Testis (tissue), 2 donors: ENCODE measurements at regions not wholly inside any gene's neighbourhood (a gene's known extent, or its start where the extent isn't known, plus 50 kb on each side); places are given as distances from the start of the nearest gene placed in this dataset.

Experiments used
- DNase-seq: peaks from one replicate; pipeline ENCODE4 v3.0.0-alpha.2; 2019
- H3K27ac ChIP-seq, 2 donors: fragments of 200-600 bp; sonication (generic); one replicate each; pipeline ENCODE4 v1.5.1; 2019
- H3K27me3 ChIP-seq: fragments of 200-600 bp; sonication (generic); one replicate; pipeline ENCODE4 v1.5.1; 2019
- H3K36me3 ChIP-seq: fragments of 200-600 bp; sonication (generic); one replicate; pipeline ENCODE4 v1.5.1; 2017; ENCODE audit warnings: low read depth; ENCODE audit errors: missing control alignments
- H3K4me1 ChIP-seq: fragments of 200-600 bp; sonication (generic); one replicate; pipeline ENCODE4 v1.5.1; 2019
- H3K4me3 ChIP-seq, 2 donors: fragments of 200-600 bp; sonication (generic); one replicate each; pipeline ENCODE4 v1.5.1; 2017 to 2019
- H3K9me3 ChIP-seq: fragments of 200-600 bp; sonication (generic); one replicate; pipeline ENCODE4 v1.5.1; 2017
- CTCF ChIP-seq, 3 experiments: fragments of 450-650 bp in 2 of 3; fragments of 200-600 bp in 1 of 3; sonication (generic) in 1 of 3; IDR thresholded peaks; one replicate each; pipeline ENCODE4 v1.5.1; 2016 to 2019; ENCODE audit warnings: antibody characterized with exemption in 3 of 3, mild to moderate bottlenecking in 2 of 3, moderate library complexity in 1 of 3
- POLR2A ChIP-seq: fragments of 450-650 bp; IDR thresholded peaks from one replicate; pipeline ENCODE4 v1.6.1; 2017; ENCODE audit warnings: antibody characterized with exemption, mild to moderate bottlenecking, moderate library complexity
- WGBS, 2 donors: methylation state at CpG; one replicate each; pipeline ENCODE4 v1.1.5; 2018; 5-methylcytosine and 5-hydroxymethylcytosine counted together
- intact Hi-C: fragments of 100-400 bp; cut with DNase I; formaldehyde crosslinking; loops from one replicate; pipeline ENCODE4 v1.15.1; 2023; ENCODE audit warnings: low total_unique reads

GRCh38 chr22:48712558-48713271 is 1115.0 kb downstream of the BRD1 start:
- intact Hi-C loops: no loop called here
- no peak for TF ChIP-seq POLR2A
- no peak for TF ChIP-seq CTCF (IDR thresholded peaks at IDR 0.05)
- Histone ChIP-seq H3K9me3 (no peaks in the 10 kb centered on the region), H3K27ac (no peak overlapping the region), H3K4me1 (no peaks in the 10 kb centered on the region), H3K4me3 (no peak overlapping the region), H3K27me3 (no peaks in the 10 kb centered on the region), H3K36me3 (no peaks in the 10 kb centered on the region)
- no peak for DNase-seq
- 71 to 76% methylated on average over 13 to 16 of the region's 16 CpGs for whole genome bisulfite sequencing, 2 donors

GRCh38 chr22:48711669-48712068 is 1116.0 kb downstream of the BRD1 start:
- TF ChIP-seq POLR2A: no peak
- TF ChIP-seq CTCF (IDR thresholded peaks at IDR 0.05): no peak
- 88 to 94% methylated on average over 22 of the region's 22 CpGs for WGBS, 2 donors
- DNase-seq: no peak
- Histone ChIP-seq H3K9me3 (no peaks in the 10 kb centered on the region), H3K36me3 (no peaks in the 10 kb centered on the region), H3K27ac (no peak overlapping the region), H3K4me3 (no peak overlapping the region), H3K4me1 (no peaks in the 10 kb centered on the region), H3K27me3 (no peaks in the 10 kb centered on the region)
- intact Hi-C loops: no loop called here

GRCh38 chr22:48711031-48711431 is 1116.6 kb downstream of the BRD1 start:
- WGBS, 2 donors: 82 to 83% methylated on average over 2 to 11 of the region's 11 CpGs
- intact Hi-C loops: no loop called here
- no peaks in the 10 kb centered on the region for H3K9me3 ChIP-seq

GRCh38 chr22:48710410-48710809 is 1117.3 kb downstream of the BRD1 start:
- H3K36me3 ChIP-seq: no peaks in the 10 kb centered on the region
- WGBS, 2 donors: 81% methylated on average over 11 of the region's 11 CpGs; no CpG with 5 or more reads in 1 of the 2 donors
- DNase-seq: no peak
- no peak overlapping the region for H3K4me3 ChIP-seq
- intact Hi-C loops: no loop called here
- TF ChIP-seq CTCF (IDR thresholded peaks at IDR 0.05) (no peak), POLR2A (no peak)
- H3K9me3 ChIP-seq: no peaks in the 10 kb centered on the region
- no peaks in the 10 kb centered on the region for H3K27me3 ChIP-seq
- H3K27ac ChIP-seq: no peak overlapping the region
- H3K4me1 ChIP-seq: no peaks in the 10 kb centered on the region

More at GRCh38 chr22:48711031-48711431, 1116.6 kb downstream of the BRD1 start:
- Histone ChIP-seq H3K4me1 (no peaks in the 10 kb centered on the region), H3K4me3 (no peak overlapping the region), H3K27ac (no peak overlapping the region), H3K27me3 (no peaks in the 10 kb centered on the region), H3K36me3 (no peaks in the 10 kb centered on the region)
- no peak for DNase-seq
- no peak for TF ChIP-seq CTCF (IDR thresholded peaks at IDR 0.05)
- TF ChIP-seq POLR2A: no peak

GRCh38 chr22:48709976-48710375 is 1117.7 kb downstream of the BRD1 start:
- H3K27me3 ChIP-seq: no peaks in the 10 kb centered on the region
- H3K9me3 ChIP-seq: no peaks in the 10 kb centered on the region
- TF ChIP-seq CTCF (IDR thresholded peaks at IDR 0.05) (no peak), POLR2A (no peak)
- DNase-seq: no peak
- intact Hi-C loops: no loop called here
- H3K27ac ChIP-seq: no peak overlapping the region
- WGBS, 2 donors: 82 to 83% methylated on average over 8 of the region's 8 CpGs
- no peaks in the 10 kb centered on the region for H3K36me3 ChIP-seq
- no peak overlapping the region for H3K4me3 ChIP-seq
- H3K4me1 ChIP-seq: no peaks in the 10 kb centered on the region
